Panc1 (cell line): ENCODE measurements at regions not wholly inside any gene's neighbourhood (a gene's known extent, or its start where the extent isn't known, plus 50 kb on each side); places are given as distances from the start of the nearest gene placed in this dataset.

ENCODE experiments used
- CTCF ChIP-seq: fragments of 450-650 bp; IDR thresholded peaks from 2 replicates; pipeline ENCODE4 v1.5.1; 2017; ENCODE audit warnings: mild to moderate bottlenecking
- SIN3A ChIP-seq: IDR thresholded peaks from 2 replicates; pipeline ENCODE4 v1.6.1; 2012; ENCODE audit warnings: low read depth, mild to moderate bottlenecking, low read length, moderate library complexity, borderline replicate concordance; ENCODE audit not compliant: insufficient read depth

- no peak for TF ChIP-seq CTCF
- no peak for TF ChIP-seq SIN3A
These were observed 755.7 kb downstream of the HDGFL1 start for GRCh38 chr6:23325065-23325464.
